ENCODE measurements at regions not wholly inside any gene's neighbourhood (a gene's known extent, or its start where the extent isn't known, plus 50 kb on each side); places are given as distances from the start of the nearest gene placed in this dataset.

- WGBS, 2 experiments = 92 to 93% methylated on average over 4 of the region's 4 CpGs
- Histone ChIP-seq H3K36me3 (ENCODE audit: control insufficient read depth, insufficient read depth, low read length) (no peaks in the 10 kb centered on the region), H3K27ac (ENCODE audit: insufficient read depth, low read depth, low read length, poor library complexity, severe bottlenecking) (no peak overlapping the region), H3K4me3 (ENCODE audit: insufficient read depth, low read depth, low read length) (no peak overlapping the region), H3K4me1 (ENCODE audit: control insufficient read depth, insufficient read depth, low read length) (no peaks in the 10 kb centered on the region), H3K27me3 (ENCODE audit: control insufficient read depth, insufficient read depth, low read length, poor library complexity, severe bottlenecking) (no peaks in the 10 kb centered on the region), H3K9me3 (ENCODE audit: control insufficient read depth, low read length) (no peaks in the 10 kb centered on the region)
Observed at GRCh38 chr5:167346461-167346860, 945.0 kb upstream of the WWC1 start.

- WGBS, 2 experiments = 86 to 87% methylated on average over 10 to 11 of the region's 12 CpGs
- Histone ChIP-seq H3K4me1 (ENCODE audit: control insufficient read depth, insufficient read depth, low read length) (no peaks in the 10 kb centered on the region), H3K27me3 (ENCODE audit: control insufficient read depth, insufficient read depth, low read length, poor library complexity, severe bottlenecking) (no peaks in the 10 kb centered on the region), H3K27ac (ENCODE audit: insufficient read depth, low read depth, low read length, poor library complexity, severe bottlenecking) (no peak overlapping the region), H3K4me3 (ENCODE audit: insufficient read depth, low read depth, low read length) (no peak overlapping the region), H3K36me3 (ENCODE audit: control insufficient read depth, insufficient read depth, low read length) (no peaks in the 10 kb centered on the region), H3K9me3 (ENCODE audit: control insufficient read depth, low read length) (no peaks in the 10 kb centered on the region)
Observed at GRCh38 chr5:167348251-167348926, 943.1 kb upstream of the WWC1 start.

GRCh38 chr5:167348980-167349379 lies 942.5 kb upstream of the WWC1 start:
- no peaks in the 10 kb centered on the region for H3K27me3 ChIP-seq (ENCODE audit: control insufficient read depth, insufficient read depth, low read length, poor library complexity, severe bottlenecking)
- H3K4me1 ChIP-seq (ENCODE audit: control insufficient read depth, insufficient read depth, low read length) = no peaks in the 10 kb centered on the region
- H3K27ac ChIP-seq (ENCODE audit: insufficient read depth, low read depth, low read length, poor library complexity, severe bottlenecking) = no peak overlapping the region
- no peak overlapping the region for H3K4me3 ChIP-seq (ENCODE audit: insufficient read depth, low read depth, low read length)
- no peaks in the 10 kb centered on the region for H3K36me3 ChIP-seq (ENCODE audit: control insufficient read depth, insufficient read depth, low read length)
- WGBS, 2 experiments = 100% methylated on average over 3 of the region's 3 CpGs
- no peaks in the 10 kb centered on the region for H3K9me3 ChIP-seq (ENCODE audit: control insufficient read depth, low read length)

GRCh38 chr5:167351316-167351715 lies 940.1 kb upstream of the WWC1 start:
- Histone ChIP-seq H3K9me3 (ENCODE audit: control insufficient read depth, low read length) (no peaks in the 10 kb centered on the region), H3K27ac (ENCODE audit: insufficient read depth, low read depth, low read length, poor library complexity, severe bottlenecking) (no peak overlapping the region), H3K4me3 (ENCODE audit: insufficient read depth, low read depth, low read length) (no peak overlapping the region), H3K36me3 (ENCODE audit: control insufficient read depth, insufficient read depth, low read length) (no peaks in the 10 kb centered on the region), H3K27me3 (ENCODE audit: control insufficient read depth, insufficient read depth, low read length, poor library complexity, severe bottlenecking) (no peaks in the 10 kb centered on the region), H3K4me1 (ENCODE audit: control insufficient read depth, insufficient read depth, low read length) (no peaks in the 10 kb centered on the region)
- 94 to 96% methylated on average over 4 of the region's 4 CpGs for WGBS, 2 experiments

GRCh38 chr5:167352801-167353200 lies 938.6 kb upstream of the WWC1 start:
- H3K4me1 ChIP-seq (ENCODE audit: control insufficient read depth, insufficient read depth, low read length) = no peaks in the 10 kb centered on the region
- no peak overlapping the region for H3K27ac ChIP-seq (ENCODE audit: insufficient read depth, low read depth, low read length, poor library complexity, severe bottlenecking)
- 70 to 81% methylated on average over 8 to 9 of the region's 10 CpGs for WGBS, 2 experiments
- H3K4me3 ChIP-seq (ENCODE audit: insufficient read depth, low read depth, low read length) = no peak overlapping the region
- no peaks in the 10 kb centered on the region for H3K9me3 ChIP-seq (ENCODE audit: control insufficient read depth, low read length)
- H3K27me3 ChIP-seq (ENCODE audit: control insufficient read depth, insufficient read depth, low read length, poor library complexity, severe bottlenecking) = no peaks in the 10 kb centered on the region
- H3K36me3 ChIP-seq (ENCODE audit: control insufficient read depth, insufficient read depth, low read length) = no peaks in the 10 kb centered on the region

GRCh38 chr5:167355346-167355745 lies 936.1 kb upstream of the WWC1 start:
- Histone ChIP-seq H3K9me3 (ENCODE audit: control insufficient read depth, low read length) (no peaks in the 10 kb centered on the region), H3K4me3 (ENCODE audit: insufficient read depth, low read depth, low read length) (no peak overlapping the region), H3K27me3 (ENCODE audit: control insufficient read depth, insufficient read depth, low read length, poor library complexity, severe bottlenecking) (no peaks in the 10 kb centered on the region), H3K4me1 (ENCODE audit: control insufficient read depth, insufficient read depth, low read length) (peaks cover 6% of the 10 kb centered on the region), H3K27ac (ENCODE audit: insufficient read depth, low read depth, low read length, poor library complexity, severe bottlenecking) (no peak overlapping the region), H3K36me3 (ENCODE audit: control insufficient read depth, insufficient read depth, low read length) (no peaks in the 10 kb centered on the region)
- WGBS, 2 experiments = 63 to 69% methylated on average over 5 of the region's 5 CpGs

DNA sequence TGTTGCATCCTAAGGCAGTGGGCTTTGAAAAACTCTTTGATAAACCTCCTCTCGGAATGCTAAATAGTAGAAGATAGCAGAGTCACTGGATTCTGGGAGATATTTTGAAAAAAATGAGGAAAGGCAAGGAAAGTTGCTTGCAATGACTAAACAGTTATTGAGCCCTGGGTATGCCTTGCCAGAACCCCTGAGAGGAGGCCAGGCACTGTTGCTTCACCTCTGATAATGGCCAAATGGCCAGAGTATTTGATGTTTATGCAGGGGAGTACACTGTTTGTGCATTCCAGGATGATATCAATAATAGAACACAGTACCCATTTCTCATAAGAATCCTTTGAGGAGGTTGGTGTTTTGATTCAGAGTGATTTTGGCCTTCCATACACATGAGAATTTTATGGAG lies 935.1 kb upstream of the WWC1 start:
- no peaks in the 10 kb centered on the region for H3K27me3 ChIP-seq (ENCODE audit: control insufficient read depth, insufficient read depth, low read length, poor library complexity, severe bottlenecking)
- WGBS, 2 experiments = 96% methylated on average over 1 of the region's 1 CpG
- no peak overlapping the region for H3K4me3 ChIP-seq (ENCODE audit: insufficient read depth, low read depth, low read length)
- H3K4me1 ChIP-seq (ENCODE audit: control insufficient read depth, insufficient read depth, low read length) = peaks cover 6% of the 10 kb centered on the region
- no peaks in the 10 kb centered on the region for H3K9me3 ChIP-seq (ENCODE audit: control insufficient read depth, low read length)
- no peak overlapping the region for H3K27ac ChIP-seq (ENCODE audit: insufficient read depth, low read depth, low read length, poor library complexity, severe bottlenecking)
- H3K36me3 ChIP-seq (ENCODE audit: control insufficient read depth, insufficient read depth, low read length) = no peaks in the 10 kb centered on the region

GRCh38 chr5:167358868-167359492 lies 932.5 kb upstream of the WWC1 start:
- no peaks in the 10 kb centered on the region for H3K36me3 ChIP-seq (ENCODE audit: control insufficient read depth, insufficient read depth, low read length)
- peaks cover 6% of the 10 kb centered on the region for H3K4me1 ChIP-seq (ENCODE audit: control insufficient read depth, insufficient read depth, low read length)
- WGBS, 2 experiments = 18 to 31% methylated on average over 6 of the region's 6 CpGs
- H3K27me3 ChIP-seq (ENCODE audit: control insufficient read depth, insufficient read depth, low read length, poor library complexity, severe bottlenecking) = no peaks in the 10 kb centered on the region
- no peak overlapping the region for H3K27ac ChIP-seq (ENCODE audit: insufficient read depth, low read depth, low read length, poor library complexity, severe bottlenecking)
- H3K9me3 ChIP-seq (ENCODE audit: control insufficient read depth, low read length) = no peaks in the 10 kb centered on the region
- no peak overlapping the region for H3K4me3 ChIP-seq (ENCODE audit: insufficient read depth, low read depth, low read length)

- peaks cover 6% of the 10 kb centered on the region for H3K4me1 ChIP-seq (ENCODE audit: control insufficient read depth, insufficient read depth, low read length)
- H3K9me3 ChIP-seq (ENCODE audit: control insufficient read depth, low read length) = no peaks in the 10 kb centered on the region
- 88 to 94% methylated on average over 1 of the region's 1 CpG for WGBS, 2 experiments
- H3K27me3 ChIP-seq (ENCODE audit: control insufficient read depth, insufficient read depth, low read length, poor library complexity, severe bottlenecking) = no peaks in the 10 kb centered on the region
- no peak overlapping the region for H3K4me3 ChIP-seq (ENCODE audit: insufficient read depth, low read depth, low read length)
- H3K27ac ChIP-seq (ENCODE audit: insufficient read depth, low read depth, low read length, poor library complexity, severe bottlenecking) = no peak overlapping the region
- H3K36me3 ChIP-seq (ENCODE audit: control insufficient read depth, insufficient read depth, low read length) = no peaks in the 10 kb centered on the region
Observed at GRCh38 chr5:167361795-167362194, 929.6 kb upstream of the WWC1 start.

GRCh38 chr5:167363065-167363464 lies 928.4 kb upstream of the WWC1 start:
- WGBS, 2 experiments = 94 to 100% methylated on average over 1 of the region's 2 CpGs
- Histone ChIP-seq H3K9me3 (ENCODE audit: control insufficient read depth, low read length) (no peaks in the 10 kb centered on the region), H3K36me3 (ENCODE audit: control insufficient read depth, insufficient read depth, low read length) (no peaks in the 10 kb centered on the region), H3K4me1 (ENCODE audit: control insufficient read depth, insufficient read depth, low read length) (peaks cover 6% of the 10 kb centered on the region), H3K27ac (ENCODE audit: insufficient read depth, low read depth, low read length, poor library complexity, severe bottlenecking) (no peak overlapping the region), H3K27me3 (ENCODE audit: control insufficient read depth, insufficient read depth, low read length, poor library complexity, severe bottlenecking) (no peaks in the 10 kb centered on the region), H3K4me3 (ENCODE audit: insufficient read depth, low read depth, low read length) (no peak overlapping the region)

All from ectodermal cell (in vitro differentiated cells).